SJSA1 (cell line): ENCODE measurements at regions not wholly inside any gene's neighbourhood (a gene's known extent, or its start where the extent isn't known, plus 50 kb on each side); places are given as distances from the start of the nearest gene placed in this dataset.
"Not testable (repeated sequence)": the region's sequence is repeated elsewhere in the genome, so short reads cannot be mapped to it uniquely, and the experiment has no call there.

Source experiments
- DNase-seq, 2 experiments: peaks; one replicate each; pipeline ENCODE4 v3.0.0-alpha.2; 2015 to 2020; ENCODE audit warnings: low spot score in 2 of 2, low read depth in 1 of 2
- H3K27ac ChIP-seq: fragments of 250-450 bp; sonication (Bioruptor Pico); 2 replicates; pipeline ENCODE4 v1.5.1; 2020; ENCODE audit warnings: mild to moderate bottlenecking, moderate library complexity
- H3K27me3 ChIP-seq: fragments of 250-450 bp; sonication (Bioruptor Pico); replicated peaks from 2 replicates; pipeline ENCODE4 v1.5.1; 2020; ENCODE audit warnings: mild to moderate bottlenecking, moderate library complexity
- H3K36me3 ChIP-seq: fragments of 250-450 bp; sonication (Bioruptor Pico); 2 replicates; pipeline ENCODE4 v1.5.1; 2020; ENCODE audit warnings: mild to moderate bottlenecking
- H3K4me1 ChIP-seq: fragments of 250-450 bp; sonication (Bioruptor Pico); replicated peaks from 2 replicates; pipeline ENCODE4 v1.6.1; 2021; ENCODE audit warnings: mild to moderate bottlenecking
- H3K4me3 ChIP-seq: fragments of 250-450 bp; sonication (Bioruptor Pico); 2 replicates; pipeline ENCODE4 v1.5.1; 2020; ENCODE audit warnings: mild to moderate bottlenecking
- H3K9me3 ChIP-seq: fragments of 250-450 bp; sonication (Bioruptor Pico); replicated peaks from 2 replicates; pipeline ENCODE4 v1.5.1; 2020; ENCODE audit warnings: mild to moderate bottlenecking

- Histone ChIP-seq H3K4me3 (no peak overlapping the region), H3K9me3 (no peaks in the 10 kb centered on the region), H3K27me3 (no peaks in the 10 kb centered on the region), H3K27ac (no peak overlapping the region), H3K4me1 (no peaks in the 10 kb centered on the region), H3K36me3 (no peaks in the 10 kb centered on the region)
- DNase-seq = no peak
Observed at GRCh38 chr18:60092073-60092472, 192.3 kb downstream of the PMAIP1 start.

GRCh38 chr18:60090170-60090569 lies 190.4 kb downstream of the PMAIP1 start:
- Histone ChIP-seq H3K27me3 (no peaks in the 10 kb centered on the region), H3K9me3 (no peaks in the 10 kb centered on the region), H3K27ac (no peak overlapping the region), H3K4me3 (no peak overlapping the region), H3K4me1 (no peaks in the 10 kb centered on the region), H3K36me3 (no peaks in the 10 kb centered on the region)
- no peak for DNase-seq

GRCh38 chr18:60082790-60083189 lies 183.0 kb downstream of the PMAIP1 start:
- DNase-seq = no peak
- Histone ChIP-seq H3K27me3 (no peaks in the 10 kb centered on the region), H3K9me3 (no peaks in the 10 kb centered on the region), H3K36me3 (no peaks in the 10 kb centered on the region), H3K27ac (peak overlapping the region; percentile 27), H3K4me1 (peaks cover 4% of the 10 kb centered on the region), H3K4me3 (no peak overlapping the region)

- DNase-seq = no peak
- Histone ChIP-seq H3K4me3 (no peak overlapping the region), H3K9me3 (no peaks in the 10 kb centered on the region), H3K27ac (no peak overlapping the region), H3K4me1 (peaks cover 4% of the 10 kb centered on the region), H3K36me3 (no peaks in the 10 kb centered on the region), H3K27me3 (no peaks in the 10 kb centered on the region)
Observed at GRCh38 chr18:60082282-60082681, 182.5 kb downstream of the PMAIP1 start.

- Histone ChIP-seq H3K27me3 (no peaks in the 10 kb centered on the region), H3K4me3 (no peak overlapping the region), H3K36me3 (no peaks in the 10 kb centered on the region)
Observed at GRCh38 chr18:60075477-60075876, 175.7 kb downstream of the PMAIP1 start.

GRCh38 chr18:60070631-60071030 lies 170.8 kb downstream of the PMAIP1 start:
- Histone ChIP-seq H3K9me3 (no peaks in the 10 kb centered on the region), H3K27me3 (no peaks in the 10 kb centered on the region), H3K4me3 (no peak overlapping the region), H3K36me3 (no peaks in the 10 kb centered on the region), H3K27ac (peak overlapping the region; percentile 20), H3K4me1 (peaks cover 48% of the 10 kb centered on the region)
- peak in 1 of 2 experiments; percentile 57 for DNase-seq

More at GRCh38 chr18:60075477-60075876, 175.7 kb downstream of the PMAIP1 start:
- Histone ChIP-seq H3K4me1 (peaks cover 8% of the 10 kb centered on the region), H3K27ac (no peak overlapping the region), H3K9me3 (no peaks in the 10 kb centered on the region)
- DNase-seq = no peak

- Histone ChIP-seq H3K4me1 (peaks cover 63% of the 10 kb centered on the region), H3K36me3 (no peaks in the 10 kb centered on the region), H3K9me3 (no peaks in the 10 kb centered on the region), H3K4me3 (no peak overlapping the region), H3K27ac (no peak overlapping the region), H3K27me3 (no peaks in the 10 kb centered on the region)
- DNase-seq = no peak
Observed at GRCh38 chr18:60069145-60069544, 169.3 kb downstream of the PMAIP1 start.

- Histone ChIP-seq H3K27ac (peak overlapping the region; percentile 35; the same call in 1 of the 2 replicates), H3K9me3 (no peaks in the 10 kb centered on the region), H3K4me3 (no peak overlapping the region), H3K27me3 (no peaks in the 10 kb centered on the region), H3K4me1 (peaks cover 78% of the 10 kb centered on the region), H3K36me3 (no peaks in the 10 kb centered on the region)
- peak; percentile 75 to 87 for DNase-seq
Observed at GRCh38 chr18:60067426-60068210, 167.8 kb downstream of the PMAIP1 start.

- Histone ChIP-seq H3K36me3 (no peaks in the 10 kb centered on the region), H3K9me3 (no peaks in the 10 kb centered on the region), H3K4me1 (peaks cover 78% of the 10 kb centered on the region), H3K27me3 (no peaks in the 10 kb centered on the region), H3K27ac (peak overlapping the region; percentile 35), H3K4me3 (no peak overlapping the region)
- no peak for DNase-seq
Observed at GRCh38 chr18:60066219-60066975, 166.6 kb downstream of the PMAIP1 start.

- DNase-seq = peak; percentile 85 to 86
- no peak overlapping the region for H3K4me3 ChIP-seq
- no peaks in the 10 kb centered on the region for H3K36me3 ChIP-seq
- no peaks in the 10 kb centered on the region for H3K27me3 ChIP-seq
- peak overlapping the region; percentile 74 for H3K27ac ChIP-seq
- H3K4me1 ChIP-seq = peaks cover 64% of the 10 kb centered on the region
- no peaks in the 10 kb centered on the region for H3K9me3 ChIP-seq
Observed at GRCh38 chr18:60064271-60064670, 164.5 kb downstream of the PMAIP1 start.

GRCh38 chr18:60062831-60063230 lies 163.0 kb downstream of the PMAIP1 start:
- not testable (repeated sequence) for H3K9me3 ChIP-seq, DNase-seq, H3K4me3 ChIP-seq, H3K27ac ChIP-seq, H3K36me3 ChIP-seq, H3K27me3 ChIP-seq
- H3K4me1 ChIP-seq = peaks cover 49% of the 10 kb centered on the region

- H3K36me3 ChIP-seq = no peaks in the 10 kb centered on the region
- no peak for DNase-seq
- no peak overlapping the region for H3K27ac ChIP-seq
- H3K4me3 ChIP-seq = no peak overlapping the region
- no peaks in the 10 kb centered on the region for H3K27me3 ChIP-seq
- peaks cover 45% of the 10 kb centered on the region for H3K4me1 ChIP-seq
- no peaks in the 10 kb centered on the region for H3K9me3 ChIP-seq
Observed at GRCh38 chr18:60062396-60062795, 162.6 kb downstream of the PMAIP1 start.

GRCh38 chr18:60060578-60060977 lies 160.8 kb downstream of the PMAIP1 start:
- Histone ChIP-seq H3K4me1 (peaks cover 29% of the 10 kb centered on the region), H3K4me3 (no peak overlapping the region), H3K27ac (no peak overlapping the region), H3K27me3 (no peaks in the 10 kb centered on the region), H3K9me3 (no peaks in the 10 kb centered on the region), H3K36me3 (no peaks in the 10 kb centered on the region)
- DNase-seq = no peak

- Histone ChIP-seq H3K4me3 (no peak overlapping the region), H3K4me1 (peaks cover 28% of the 10 kb centered on the region), H3K9me3 (no peaks in the 10 kb centered on the region), H3K36me3 (no peaks in the 10 kb centered on the region), H3K27ac (no peak overlapping the region), H3K27me3 (no peaks in the 10 kb centered on the region)
- DNase-seq = no peak
Observed at GRCh38 chr18:60060026-60060425, 160.2 kb downstream of the PMAIP1 start.
